Osteoblast (primary cell): ENCODE measurements at regions not wholly inside any gene's neighbourhood (a gene's known extent, or its start where the extent isn't known, plus 50 kb on each side); places are given as distances from the start of the nearest gene placed in this dataset.

ENCODE experiments used
- DNase-seq: peaks from one replicate; pipeline ENCODE4 v3.0.0; 2011; ENCODE audit warnings: low spot score, mixed read lengths; ENCODE audit not compliant: insufficient read length; ENCODE audit errors: missing footprints
- H2AFZ ChIP-seq: 2 replicates; pipeline ENCODE4 v1.6.0; 2011; ENCODE audit warnings: mild to moderate bottlenecking, low read length
- H3K27ac ChIP-seq: 2 replicates; pipeline ENCODE4 v1.5.1; 2011; ENCODE audit warnings: mild to moderate bottlenecking, low read depth, low read length, moderate library complexity
- H3K27me3 ChIP-seq: 2 replicates; pipeline ENCODE4 v1.6.0; 2012; ENCODE audit warnings: mild to moderate bottlenecking, control low read depth, inconsistent platforms, low read length, moderate library complexity; ENCODE audit not compliant: insufficient read depth
- H3K36me3 ChIP-seq: 2 replicates; pipeline ENCODE4 v1.5.1; 2011; ENCODE audit warnings: mild to moderate bottlenecking, low read length, control low read depth, moderate library complexity; ENCODE audit not compliant: insufficient read depth
- H3K4me1 ChIP-seq: 2 replicates; pipeline ENCODE4 v1.5.1; 2011; ENCODE audit warnings: mild to moderate bottlenecking, low read length, control low read depth, moderate library complexity; ENCODE audit not compliant: insufficient read depth
- H3K4me2 ChIP-seq: 2 replicates; pipeline ENCODE4 v1.6.0; 2011; ENCODE audit warnings: mild to moderate bottlenecking, low read length; ENCODE audit not compliant: insufficient read depth
- H3K4me3 ChIP-seq: fragments of 200-600 bp; sonication (generic); 3 replicates; pipeline ENCODE4 v1.5.1; 2012; ENCODE audit warnings: mild to moderate bottlenecking, low read length, inconsistent platforms; ENCODE audit not compliant: insufficient read depth
- H3K79me2 ChIP-seq: 2 replicates; pipeline ENCODE4 v1.6.0; 2012; ENCODE audit warnings: mild to moderate bottlenecking, low read length, control low read depth, inconsistent platforms; ENCODE audit not compliant: insufficient read depth
- H3K9me3 ChIP-seq: 2 replicates; pipeline ENCODE4 v1.5.1; 2011; ENCODE audit warnings: low read depth, low read length, control low read depth
- H4K20me1 ChIP-seq: 2 replicates; pipeline ENCODE4 v1.6.0; 2012; ENCODE audit warnings: mild to moderate bottlenecking, low read length, control low read depth; ENCODE audit not compliant: insufficient read depth
- TF ChIP-seq, protein P1 (sequence below): IDR thresholded peaks from 2 replicates; pipeline ENCODE4 v1.5.1; 2011; ENCODE audit warnings: mild to moderate bottlenecking, low read depth, low read length, moderate library complexity; ENCODE audit errors: extremely low read depth

GRCh38 chr3:86814918-86815655, 175.9 kb downstream of the VGLL3 start:
- H3K4me2 ChIP-seq: peak overlapping the region; percentile 43
- DNase-seq: no peak

GRCh38 chr3:86814321-86814720, 176.6 kb downstream of the VGLL3 start:
- TF ChIP-seq, protein P1, sequence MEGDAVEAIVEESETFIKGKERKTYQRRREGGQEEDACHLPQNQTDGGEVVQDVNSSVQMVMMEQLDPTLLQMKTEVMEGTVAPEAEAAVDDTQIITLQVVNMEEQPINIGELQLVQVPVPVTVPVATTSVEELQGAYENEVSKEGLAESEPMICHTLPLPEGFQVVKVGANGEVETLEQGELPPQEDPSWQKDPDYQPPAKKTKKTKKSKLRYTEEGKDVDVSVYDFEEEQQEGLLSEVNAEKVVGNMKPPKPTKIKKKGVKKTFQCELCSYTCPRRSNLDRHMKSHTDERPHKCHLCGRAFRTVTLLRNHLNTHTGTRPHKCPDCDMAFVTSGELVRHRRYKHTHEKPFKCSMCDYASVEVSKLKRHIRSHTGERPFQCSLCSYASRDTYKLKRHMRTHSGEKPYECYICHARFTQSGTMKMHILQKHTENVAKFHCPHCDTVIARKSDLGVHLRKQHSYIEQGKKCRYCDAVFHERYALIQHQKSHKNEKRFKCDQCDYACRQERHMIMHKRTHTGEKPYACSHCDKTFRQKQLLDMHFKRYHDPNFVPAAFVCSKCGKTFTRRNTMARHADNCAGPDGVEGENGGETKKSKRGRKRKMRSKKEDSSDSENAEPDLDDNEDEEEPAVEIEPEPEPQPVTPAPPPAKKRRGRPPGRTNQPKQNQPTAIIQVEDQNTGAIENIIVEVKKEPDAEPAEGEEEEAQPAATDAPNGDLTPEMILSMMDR: no peak
- no peaks in the 10 kb centered on the region for H3K36me3 ChIP-seq
- H3K27me3 ChIP-seq: no peaks in the 10 kb centered on the region
- no peaks in the 10 kb centered on the region for H3K9me3 ChIP-seq
- no peak overlapping the region for H3K4me2 ChIP-seq
- H2AFZ ChIP-seq: no peak overlapping the region
- no peaks in the 10 kb centered on the region for H4K20me1 ChIP-seq
- H3K79me2 ChIP-seq: no peaks in the 10 kb centered on the region
- no peak overlapping the region for H3K4me3 ChIP-seq
- no peak overlapping the region for H3K27ac ChIP-seq
- no peak for DNase-seq
- H3K4me1 ChIP-seq: peaks cover 14% of the 10 kb centered on the region

More at GRCh38 chr3:86814918-86815655, 175.9 kb downstream of the VGLL3 start:
- Histone ChIP-seq H2AFZ (no peak overlapping the region), H3K9me3 (no peaks in the 10 kb centered on the region), H3K27me3 (no peaks in the 10 kb centered on the region), H3K4me1 (peaks cover 14% of the 10 kb centered on the region), H3K79me2 (no peaks in the 10 kb centered on the region), H3K27ac (peak overlapping the region; percentile 27), H3K36me3 (no peaks in the 10 kb centered on the region), H3K4me3 (no peak overlapping the region), H4K20me1 (no peaks in the 10 kb centered on the region)
- TF ChIP-seq, protein P1: no peak

DNA sequence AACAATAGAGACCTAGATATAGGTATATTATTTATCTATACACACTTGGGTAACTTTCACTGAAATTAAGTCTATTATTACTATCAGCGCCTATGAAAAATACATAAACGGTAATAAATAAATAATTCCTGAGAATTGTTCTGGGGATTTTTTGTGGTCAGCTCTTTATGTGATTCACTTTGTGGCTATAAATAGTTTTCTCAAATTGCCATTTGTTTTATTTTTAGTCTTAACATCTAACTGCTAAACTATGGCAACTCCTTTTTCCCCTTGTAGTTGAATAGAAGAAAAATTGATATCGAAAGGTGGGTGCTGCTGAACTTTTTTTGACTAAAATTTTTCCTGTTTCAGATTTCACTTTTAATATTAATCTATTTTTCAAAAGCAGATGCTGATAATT, 189.0 kb downstream of the VGLL3 start:
- no peak overlapping the region for H2AFZ ChIP-seq
- no peak for DNase-seq
- H3K9me3 ChIP-seq: no peaks in the 10 kb centered on the region
- H3K27me3 ChIP-seq: no peaks in the 10 kb centered on the region
- H3K27ac ChIP-seq: peak overlapping the region; percentile 65
- H3K79me2 ChIP-seq: no peaks in the 10 kb centered on the region
- H3K4me3 ChIP-seq: no peak overlapping the region
- no peaks in the 10 kb centered on the region for H4K20me1 ChIP-seq
- peaks cover 20% of the 10 kb centered on the region for H3K4me1 ChIP-seq
- no peak overlapping the region for H3K4me2 ChIP-seq
- TF ChIP-seq, protein P1: no peak
- no peaks in the 10 kb centered on the region for H3K36me3 ChIP-seq

DNA sequence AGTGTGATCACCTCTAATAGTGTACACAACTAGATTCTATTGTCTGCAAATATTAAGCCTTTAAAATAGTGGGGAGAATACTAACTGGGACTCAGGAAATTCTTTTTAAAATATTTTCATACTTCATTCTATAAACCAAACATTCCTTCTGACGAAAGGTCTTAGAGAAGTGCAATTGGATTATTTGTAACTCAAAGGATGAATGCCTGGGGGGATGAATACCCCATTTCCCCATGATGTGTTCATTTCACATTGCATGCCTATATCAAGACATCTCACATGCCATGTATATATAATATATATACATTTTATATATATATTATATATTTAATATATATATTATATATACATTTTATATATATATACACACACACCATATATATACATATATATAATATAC, 189.9 kb downstream of the VGLL3 start:
- Histone ChIP-seq H2AFZ (no peak overlapping the region), H3K4me1 (peaks cover 20% of the 10 kb centered on the region), H3K4me2 (no peak overlapping the region), H3K4me3 (no peak overlapping the region), H4K20me1 (no peaks in the 10 kb centered on the region), H3K79me2 (no peaks in the 10 kb centered on the region), H3K27me3 (no peaks in the 10 kb centered on the region), H3K27ac (no peak overlapping the region), H3K9me3 (no peaks in the 10 kb centered on the region), H3K36me3 (no peaks in the 10 kb centered on the region)
- TF ChIP-seq, protein P1: no peak
- DNase-seq: no peak
